MM.1S (cell line): ENCODE measurements at regions not wholly inside any gene's neighbourhood (a gene's known extent, or its start where the extent isn't known, plus 50 kb on each side); places are given as distances from the start of the nearest gene placed in this dataset.

Experiments used
- DNase-seq: peaks from one replicate; pipeline ENCODE4 v3.0.0-alpha.2; 2015
- H2AFZ ChIP-seq: fragments of 300-600 bp; sonication (generic); 2 replicates; pipeline ENCODE4 v1.6.0; 2016; ENCODE audit warnings: antibody characterized with exemption, low read length
- H3F3A ChIP-seq: fragments of 300-600 bp; sonication (generic); 2 replicates; pipeline ENCODE4 v1.6.1; 2016; ENCODE audit warnings: mild to moderate bottlenecking, antibody characterized with exemption, low read length, moderate library complexity, mixed read lengths; ENCODE audit not compliant: insufficient read depth
- H3K27ac ChIP-seq: fragments of 300-600 bp; sonication (generic); 2 replicates; pipeline ENCODE4 v1.5.1; 2016; ENCODE audit warnings: mild to moderate bottlenecking, low read length
- H3K27me3 ChIP-seq: fragments of 300-600 bp; sonication (generic); replicated peaks from 2 replicates; pipeline ENCODE4 v1.6.0; 2016; ENCODE audit warnings: low read length; ENCODE audit not compliant: insufficient read depth
- H3K36me3 ChIP-seq: fragments of 300-600 bp; sonication (generic); replicated peaks from 2 replicates; pipeline ENCODE4 v1.6.1; 2016; ENCODE audit warnings: mild to moderate bottlenecking, low read length, mixed read lengths; ENCODE audit not compliant: insufficient read depth
- H3K4me1 ChIP-seq: fragments of 300-600 bp; sonication (generic); 2 replicates; pipeline ENCODE4 v1.6.1; 2016; ENCODE audit warnings: low read length, mixed read lengths
- H3K4me2 ChIP-seq: fragments of 300-600 bp; sonication (generic); 2 replicates; pipeline ENCODE4 v1.6.0; 2016; ENCODE audit warnings: low read depth, low read length
- H3K4me3 ChIP-seq: fragments of 300-600 bp; sonication (generic); 2 replicates; pipeline ENCODE4 v1.5.1; 2016; ENCODE audit warnings: low read length, mixed read lengths
- H3K79me2 ChIP-seq: fragments of 300-600 bp; sonication (generic); 2 replicates; pipeline ENCODE4 v1.6.1; 2016; ENCODE audit warnings: mixed run types, low read length, mixed read lengths
- H3K9ac ChIP-seq: fragments of 300-600 bp; sonication (generic); 2 replicates; pipeline ENCODE4 v1.6.1; 2016; ENCODE audit warnings: low read length, mixed read lengths
- H3K9me2 ChIP-seq: fragments of 300-600 bp; sonication (generic); replicated peaks from 2 replicates; pipeline ENCODE4 v1.6.1; 2016; ENCODE audit warnings: mild to moderate bottlenecking, low read length, mixed read lengths; ENCODE audit not compliant: insufficient read depth
- H3K9me3 ChIP-seq: fragments of 300-600 bp; sonication (generic); replicated peaks from 2 replicates; pipeline ENCODE4 v1.6.1; 2016; ENCODE audit warnings: mild to moderate bottlenecking, low read length, mixed read lengths; ENCODE audit not compliant: insufficient read depth
- H4K20me1 ChIP-seq: fragments of 300-600 bp; sonication (generic); 2 replicates; pipeline ENCODE4 v1.6.1; 2016; ENCODE audit warnings: mild to moderate bottlenecking, low read length, moderate library complexity, mixed read lengths; ENCODE audit not compliant: insufficient read depth
- CTCF ChIP-seq: fragments of 300-600 bp; sonication (generic); IDR thresholded peaks from 2 replicates; pipeline ENCODE4 v1.5.1; 2016; ENCODE audit warnings: antibody characterized with exemption, low read length, mixed read lengths
- EZH2 ChIP-seq: fragments of 300-600 bp; sonication (generic); optimal IDR thresholded peaks from 2 replicates; pipeline ENCODE3; 2017; ENCODE audit warnings: low read depth, mild to moderate bottlenecking, antibody characterized with exemption, low read length, mixed read lengths
- EZH2phosphoT487 ChIP-seq: fragments of 300-600 bp; sonication (generic); IDR thresholded peaks from 2 replicates; pipeline ENCODE4 v1.6.1; 2018; ENCODE audit warnings: antibody characterized with exemption, low read length

DNA sequence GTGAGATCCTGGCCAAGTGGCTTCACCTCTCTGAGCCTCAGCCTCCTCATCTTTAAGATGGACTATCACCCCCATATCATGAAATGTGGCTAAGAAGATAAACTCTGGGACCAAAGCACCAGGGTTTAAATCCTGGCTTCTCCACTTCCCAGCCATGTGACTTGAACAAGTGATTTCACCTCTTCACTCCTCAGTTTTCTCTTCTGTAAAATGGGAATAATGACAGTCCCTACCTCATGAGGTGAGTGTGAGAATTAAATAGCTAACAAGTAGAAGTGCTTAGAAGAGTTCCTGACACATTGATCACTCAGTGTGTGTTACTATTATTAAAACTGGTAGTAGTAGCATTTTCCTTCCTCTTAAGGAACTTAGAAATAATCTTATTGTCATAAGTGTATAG is 516.9 kb upstream of the SULF2 start:
- Histone ChIP-seq H3K36me3 (no peaks in the 10 kb centered on the region), H3K27me3 (no peaks in the 10 kb centered on the region), H3K79me2 (no peaks in the 10 kb centered on the region), H3F3A (no peaks in the 10 kb centered on the region), H2AFZ (no peak overlapping the region), H3K27ac (no peak overlapping the region), H4K20me1 (no peaks in the 10 kb centered on the region), H3K4me2 (no peak overlapping the region), H3K9me2 (no peaks in the 10 kb centered on the region), H3K4me1 (no peaks in the 10 kb centered on the region), H3K9me3 (no peaks in the 10 kb centered on the region), H3K4me3 (no peak overlapping the region), H3K9ac (no peak overlapping the region)
- TF ChIP-seq EZH2 (no peak), EZH2phosphoT487 (no peak)
- no peak for DNase-seq

- Histone ChIP-seq H3K36me3 (no peaks in the 10 kb centered on the region), H3K4me3 (no peak overlapping the region), H3K79me2 (no peaks in the 10 kb centered on the region), H3K4me2 (no peak overlapping the region), H3K27ac (no peak overlapping the region), H3K4me1 (no peaks in the 10 kb centered on the region), H3K9ac (no peak overlapping the region), H4K20me1 (no peaks in the 10 kb centered on the region), H2AFZ (no peak overlapping the region), H3K9me2 (no peaks in the 10 kb centered on the region), H3K27me3 (no peaks in the 10 kb centered on the region), H3K9me3 (no peaks in the 10 kb centered on the region), H3F3A (no peaks in the 10 kb centered on the region)
- TF ChIP-seq EZH2 = no peak
- TF ChIP-seq EZH2phosphoT487 = no peak
- no peak for TF ChIP-seq CTCF
- no peak for DNase-seq
Measured at GRCh38 chr20:48301189-48301588, 515.9 kb upstream of the SULF2 start.

GRCh38 chr20:48300529-48300928 is 515.2 kb upstream of the SULF2 start:
- Histone ChIP-seq H4K20me1 (no peaks in the 10 kb centered on the region), H3K36me3 (no peaks in the 10 kb centered on the region), H3K79me2 (no peaks in the 10 kb centered on the region), H3K27ac (no peak overlapping the region), H3K9me3 (no peaks in the 10 kb centered on the region), H2AFZ (no peak overlapping the region), H3K9ac (no peak overlapping the region), H3K4me1 (no peaks in the 10 kb centered on the region), H3K4me3 (no peak overlapping the region), H3K4me2 (no peak overlapping the region), H3K27me3 (no peaks in the 10 kb centered on the region), H3K9me2 (no peaks in the 10 kb centered on the region), H3F3A (no peaks in the 10 kb centered on the region)
- TF ChIP-seq EZH2phosphoT487 (no peak), EZH2 (no peak), CTCF (no peak)
- DNase-seq = no peak

GRCh38 chr20:48298851-48299484 is 513.7 kb upstream of the SULF2 start:
- Histone ChIP-seq H3K36me3 (no peaks in the 10 kb centered on the region), H3K27me3 (no peaks in the 10 kb centered on the region), H3K4me3 (no peak overlapping the region), H3K9ac (no peak overlapping the region), H3K79me2 (no peaks in the 10 kb centered on the region), H3K4me2 (no peak overlapping the region), H3K9me3 (no peaks in the 10 kb centered on the region), H4K20me1 (no peaks in the 10 kb centered on the region), H2AFZ (no peak overlapping the region), H3F3A (no peaks in the 10 kb centered on the region), H3K4me1 (no peaks in the 10 kb centered on the region), H3K27ac (no peak overlapping the region), H3K9me2 (no peaks in the 10 kb centered on the region)
- no peak for DNase-seq
- no peak for TF ChIP-seq CTCF
- no peak for TF ChIP-seq EZH2phosphoT487
- no peak for TF ChIP-seq EZH2
